Thyroid gland (tissue), 4 donors: ENCODE measurements at regions not wholly inside any gene's neighbourhood (a gene's known extent, or its start where the extent isn't known, plus 50 kb on each side); places are given as distances from the start of the nearest gene placed in this dataset.

ENCODE experiments used
- CTCF ChIP-seq, 6 experiments: fragments of 200-600 bp in 3 of 6; fragments of 450-650 bp in 3 of 6; sonication (generic) in 3 of 6; IDR thresholded peaks; one replicate each; pipeline ENCODE4 v1.5.1; 2016 to 2019; ENCODE audit warnings: antibody characterized with exemption in 6 of 6, mild to moderate bottlenecking in 2 of 6, inconsistent platforms in 1 of 6, moderate library complexity in 1 of 6
- POLR2A ChIP-seq, 2 donors: fragments of 450-650 bp; IDR thresholded peaks; one replicate each; pipeline ENCODE4 v1.6.1; 2017; ENCODE audit warnings: antibody characterized with exemption in 2 of 2, mild to moderate bottlenecking in 2 of 2, moderate library complexity in 1 of 2

GRCh38 chr4:185894481-185894880 is 82.5 kb upstream of the SORBS2 start:
- TF ChIP-seq CTCF (IDR thresholded peaks at IDR 0.05) (no peak), POLR2A (IDR thresholded peaks at IDR 0.05) (no peak)
